IMR-90 (cell line): ENCODE measurements at regions not wholly inside any gene's neighbourhood (a gene's known extent, or its start where the extent isn't known, plus 50 kb on each side); places are given as distances from the start of the nearest gene placed in this dataset.

Experiments used
- ATAC-seq: fragments of 200-7000 bp; cut with Tn5 transposase; 2 replicates; pipeline ENCODE4 v1.9.1; 2020; ENCODE audit warnings: low read depth, mild to moderate bottlenecking, moderate library complexity
- BruUV-seq: library from RNA; stranded (reverse); fragments of 400-500 nt; replicated peaks from 2 replicates; lab custom pipeline; 2021; lab: Mats Ljungman, UMichigan
- CTCF ChIA-PET: fragments of 300-600 bp; formaldehyde crosslinking; extraction: SDS; loops from one replicate; lab custom pipeline; 2021; ENCODE audit warnings: antibody characterized with exemption; lab: Yijun Ruan, JAX
- POLR2A ChIA-PET: fragments of 300-600 bp; sonication (Branson Sonifier 250); formaldehyde crosslinking; loops from one replicate; lab custom pipeline; 2022; ENCODE audit warnings: antibody characterized with exemption; ENCODE audit not compliant: unreplicated experiment; lab: Charles Lee
- DNase-seq: peaks from one replicate; pipeline ENCODE4 v3.0.0; 2013
- H2AFZ ChIP-seq: replicated peaks from 2 replicates; pipeline ENCODE3; 2013; ENCODE audit warnings: low read length, mild to moderate bottlenecking; ENCODE audit not compliant: poor library complexity
- H2AK5ac ChIP-seq: 2 replicates; pipeline ENCODE4 v1.6.1; 2013; ENCODE audit warnings: low read depth, low read length, inconsistent platforms
- H2AK9ac ChIP-seq: replicated peaks from 2 replicates; pipeline ENCODE3; 2013; ENCODE audit warnings: mild to moderate bottlenecking, low read depth, low read length, moderate library complexity; ENCODE audit not compliant: poor library complexity
- H2BK120ac ChIP-seq: 2 replicates; pipeline ENCODE4 v1.6.1; 2013; ENCODE audit warnings: low read depth, low read length, inconsistent platforms
- H2BK15ac ChIP-seq: 3 replicates; pipeline ENCODE4 v1.6.1; 2013; ENCODE audit warnings: low read depth, low read length, inconsistent platforms
- H2BK20ac ChIP-seq: 2 replicates; pipeline ENCODE4 v1.6.1; 2013; ENCODE audit warnings: low read depth, mild to moderate bottlenecking, inconsistent platforms, low read length, moderate library complexity
- H2BK5ac ChIP-seq: 2 replicates; pipeline ENCODE4 v1.6.1; 2013; ENCODE audit warnings: mild to moderate bottlenecking, low read depth, low read length, inconsistent platforms; ENCODE audit not compliant: poor library complexity, severe bottlenecking
- H3K14ac ChIP-seq: replicated peaks from 2 replicates; pipeline ENCODE4 v1.6.1; 2013; ENCODE audit warnings: low read depth, low read length, inconsistent platforms
- H3K18ac ChIP-seq: 2 replicates; pipeline ENCODE4 v1.6.1; 2013; ENCODE audit warnings: low read depth, low read length, control low read depth
- H3K23ac ChIP-seq: 2 replicates; pipeline ENCODE4 v1.6.1; 2013; ENCODE audit warnings: low read depth, low read length, inconsistent platforms
- H3K27ac ChIP-seq: 2 replicates; pipeline ENCODE4 v1.5.1; 2013; ENCODE audit warnings: mild to moderate bottlenecking, control low read depth, low read length; ENCODE audit not compliant: insufficient read depth
- H3K27me3 ChIP-seq: 2 replicates; pipeline ENCODE4 v1.6.1; 2013; ENCODE audit warnings: low read length; ENCODE audit not compliant: control insufficient read depth, insufficient read depth
- H3K36me3 ChIP-seq: 2 replicates; pipeline ENCODE4 v1.6.1; 2013; ENCODE audit warnings: low read length, mixed read lengths; ENCODE audit not compliant: control insufficient read depth, insufficient read depth
- H3K4ac ChIP-seq: 2 replicates; pipeline ENCODE4 v1.6.1; 2013; ENCODE audit warnings: low read depth, low read length, inconsistent platforms
- H3K4me1 ChIP-seq: 2 replicates; pipeline ENCODE4 v1.6.1; 2013; ENCODE audit warnings: low read length, mixed read lengths; ENCODE audit not compliant: control insufficient read depth, insufficient read depth
- H3K4me2 ChIP-seq: 2 replicates; pipeline ENCODE4 v1.6.1; 2013; ENCODE audit warnings: low read depth, mild to moderate bottlenecking, control low read depth, low read length, moderate library complexity
- H3K4me3 ChIP-seq: 2 replicates; pipeline ENCODE4 v1.5.1; 2013; ENCODE audit warnings: low read depth, mild to moderate bottlenecking, control low read depth, low read length, moderate library complexity; ENCODE audit not compliant: insufficient read depth
- H3K56ac ChIP-seq: 2 replicates; pipeline ENCODE4 v1.6.1; 2013; ENCODE audit warnings: low read length, inconsistent platforms; ENCODE audit not compliant: insufficient read depth; ENCODE audit errors: extremely low read depth
- H3K79me1 ChIP-seq, 2 experiments: 2 replicates each; pipeline ENCODE4 v1.6.1; 2013; ENCODE audit warnings: low read length in 2 of 2, inconsistent platforms in 1 of 2, low read depth in 1 of 2
- H3K9ac ChIP-seq: 2 replicates; pipeline ENCODE4 v1.6.1; 2013; ENCODE audit warnings: low read depth, low read length, control low read depth
- H3K9me1 ChIP-seq: 2 replicates; pipeline ENCODE4 v1.6.1; 2013; ENCODE audit warnings: low read length, inconsistent platforms; ENCODE audit not compliant: insufficient read depth
- H3K9me3 ChIP-seq: 2 replicates; pipeline ENCODE4 v1.6.1; 2013; ENCODE audit warnings: low read length; ENCODE audit not compliant: control insufficient read depth, insufficient read depth
- H4K20me1 ChIP-seq: 2 replicates; pipeline ENCODE4 v1.6.1; 2013; ENCODE audit warnings: low read length, inconsistent platforms; ENCODE audit not compliant: insufficient read depth
- H4K5ac ChIP-seq: 2 replicates; pipeline ENCODE4 v1.6.1; 2013; ENCODE audit warnings: mild to moderate bottlenecking, low read depth, low read length, control low read depth
- H4K8ac ChIP-seq, 2 experiments: 2 replicates each; pipeline ENCODE4 v1.6.1; 2013; ENCODE audit warnings: low read depth in 2 of 2, low read length in 2 of 2, control low read depth in 1 of 2, inconsistent platforms in 1 of 2
- H4K91ac ChIP-seq: 2 replicates; pipeline ENCODE4 v1.6.1; 2013; ENCODE audit warnings: low read depth, low read length, inconsistent platforms; ENCODE audit not compliant: insufficient read depth
- BHLHE40 ChIP-seq: fragments of 150-350 bp; IDR thresholded peaks from 2 replicates; pipeline ENCODE4 v1.6.1; 2016; ENCODE audit warnings: mild to moderate bottlenecking, low read depth, low read length
- CHD1 ChIP-seq: IDR thresholded peaks from 2 replicates; pipeline ENCODE4 v1.6.1; 2012; ENCODE audit warnings: low read depth, low read length, improper control_type of control experiment
- MAFK ChIP-seq: IDR thresholded peaks from 2 replicates; pipeline ENCODE4 v1.6.1; 2012; ENCODE audit warnings: low read depth, low read length, improper control_type of control experiment
- MXI1 ChIP-seq: IDR thresholded peaks from 2 replicates; pipeline ENCODE4 v1.6.1; 2012; ENCODE audit warnings: low read depth, mild to moderate bottlenecking, low read length, moderate library complexity, borderline replicate concordance
- NFE2L2 ChIP-seq: fragments of 150-350 bp; IDR thresholded peaks from 2 replicates; pipeline ENCODE4 v1.6.1; 2016; ENCODE audit warnings: low read depth, mild to moderate bottlenecking, low read length
- POLR2A ChIP-seq: IDR thresholded peaks from 2 replicates; pipeline ENCODE4 v1.6.1; 2012; ENCODE audit warnings: mild to moderate bottlenecking, low read depth, low read length
- RCOR1 ChIP-seq: IDR thresholded peaks from 2 replicates; pipeline ENCODE4 v1.6.1; 2012; ENCODE audit warnings: mild to moderate bottlenecking, low read length, improper control_type of control experiment; ENCODE audit not compliant: insufficient replicate concordance
- SMC3 ChIP-seq: fragments of 150-350 bp; IDR thresholded peaks from 2 replicates; pipeline ENCODE4 v1.6.1; 2016; ENCODE audit warnings: low read depth, mild to moderate bottlenecking, antibody characterized with exemption, low read length, moderate library complexity
- dilution Hi-C: fragments of 300-500 bp; cut with HindIII; formaldehyde crosslinking; loops from one replicate; pipeline ENCODE4 v1.14.3; 2018; ENCODE audit warnings: low sequenced_read_pairs; ENCODE audit not compliant: unreplicated experiment
- in situ Hi-C: fragments of 300-500 bp; cut with MboI; formaldehyde crosslinking; loops from 3 replicates; pipeline ENCODE4 v1.14.3; 2019; ENCODE audit warnings: low sequenced_read_pairs, inconsistent platforms, mixed read lengths
- intact Hi-C: fragments of 100-400 bp; cut with micrococcal nuclease; formaldehyde crosslinking; loops from 2 replicates; pipeline ENCODE4 v1.10.0; 2022
- TF ChIP-seq, protein P1 (sequence below): fragments of 150-350 bp; IDR thresholded peaks from 2 replicates; pipeline ENCODE4 v1.6.1; 2017; ENCODE audit warnings: mild to moderate bottlenecking, antibody characterized with exemption, low read length, low read depth

DNA sequence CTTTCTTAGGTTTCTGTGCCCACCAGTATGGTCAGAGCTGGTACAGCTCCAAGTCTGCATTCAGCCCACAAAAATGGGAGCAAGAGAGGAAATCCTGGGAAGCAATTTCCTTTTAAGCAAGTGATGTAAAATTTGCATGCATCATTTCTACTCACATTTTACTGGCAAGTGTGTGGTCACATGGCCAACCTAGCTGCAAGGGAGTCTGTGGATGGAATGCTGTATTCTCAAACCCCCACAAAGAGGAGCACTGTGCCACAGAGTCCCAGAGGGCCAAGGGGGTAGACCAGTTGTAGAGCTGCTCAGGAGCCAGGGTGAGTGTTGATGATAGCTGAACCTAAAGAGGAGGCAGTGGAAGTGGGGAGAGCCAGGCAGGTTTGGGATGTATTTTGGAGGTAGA is 154.3 kb upstream of the SPRY4 start:
- intact Hi-C loops: loop anchor here (1.0 kb wide), 1 partner anchor 41 kb away; no protein-coding TSS in a partner anchor
- Histone ChIP-seq H3K4ac (no peak overlapping the region), H3K9me3 (peaks cover 4% of the 10 kb centered on the region; the same call in 1 of the 2 replicates), H3K4me2 (no peak overlapping the region), H2BK120ac (no peak overlapping the region), H2AK5ac (no peak overlapping the region), H3K18ac (no peak overlapping the region), H4K91ac (no peak overlapping the region), H3K4me3 (no peak overlapping the region), H2BK5ac (no peak overlapping the region), H2BK20ac (no peak overlapping the region), H3K9ac (no peak overlapping the region), H3K4me1 (peaks cover 4% of the 10 kb centered on the region), H3K56ac (no peak overlapping the region), H3K36me3 (no peaks in the 10 kb centered on the region), H3K23ac (no peak overlapping the region), H3K14ac (no peak overlapping the region), H2BK15ac (no peak overlapping the region), H4K20me1 (no peaks in the 10 kb centered on the region), H3K79me1 (peaks cover 3 to 9% of the 10 kb centered on the region in 2 experiments; a peak in 1 of 4 replicates), H3K27ac (no peak overlapping the region), H4K8ac (no peak overlapping the region), H2AFZ (no peak overlapping the region), H2AK9ac (no peak overlapping the region), H4K5ac (no peak overlapping the region), H3K27me3 (no peaks in the 10 kb centered on the region), H3K9me1 (peaks cover 4% of the 10 kb centered on the region)
- dilution Hi-C loops: no loop called here
- ATAC-seq (no peak), DNase-seq (no peak)
- ChIA-PET POLR2A (no interaction called here), CTCF (no interaction called here)
- BruUV-seq: no TSS peak
- in situ Hi-C loops: no loop called here
- TF ChIP-seq, protein P1, sequence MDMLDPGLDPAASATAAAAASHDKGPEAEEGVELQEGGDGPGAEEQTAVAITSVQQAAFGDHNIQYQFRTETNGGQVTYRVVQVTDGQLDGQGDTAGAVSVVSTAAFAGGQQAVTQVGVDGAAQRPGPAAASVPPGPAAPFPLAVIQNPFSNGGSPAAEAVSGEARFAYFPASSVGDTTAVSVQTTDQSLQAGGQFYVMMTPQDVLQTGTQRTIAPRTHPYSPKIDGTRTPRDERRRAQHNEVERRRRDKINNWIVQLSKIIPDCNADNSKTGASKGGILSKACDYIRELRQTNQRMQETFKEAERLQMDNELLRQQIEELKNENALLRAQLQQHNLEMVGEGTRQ: no peak
- no peak for TF ChIP-seq RCOR1
- no peak for TF ChIP-seq NFE2L2
- no peak for TF ChIP-seq CHD1
- no peak for TF ChIP-seq POLR2A
- no peak for TF ChIP-seq SMC3
- TF ChIP-seq MXI1: no peak
- TF ChIP-seq BHLHE40: no peak
- TF ChIP-seq MAFK: no peak
